GM23338 (cell line): ENCODE measurements at regions not wholly inside any gene's neighbourhood (a gene's known extent, or its start where the extent isn't known, plus 50 kb on each side); places are given as distances from the start of the nearest gene placed in this dataset.

Source experiments
- ATAC-seq: fragments of 200-7000 bp; cut with Tn5 transposase; 3 replicates; pipeline ENCODE4 v1.9.1; 2020
- DNase-seq: peaks from one replicate; pipeline ENCODE4 v3.0.0-alpha.2; 2015; ENCODE audit warnings: low spot score
- H2AFZ ChIP-seq: fragments of 200-600 bp; sonication (generic); 2 replicates; pipeline ENCODE4 v1.8.0; 2016; ENCODE audit warnings: antibody characterized with exemption, mild to moderate bottlenecking, moderate library complexity
- H3F3A ChIP-seq: fragments of 200-600 bp; sonication (generic); replicated peaks from 2 replicates; pipeline ENCODE4 v1.8.0; 2017; ENCODE audit warnings: antibody characterized with exemption, mixed run types, low read depth
- H3K27ac ChIP-seq: fragments of 200-600 bp; sonication (generic); 2 replicates; pipeline ENCODE4 v1.6.1; 2016; ENCODE audit warnings: low read depth
- H3K27me3 ChIP-seq: fragments of 200-600 bp; sonication (generic); 2 replicates; pipeline ENCODE4 v1.8.0; 2016; ENCODE audit warnings: mild to moderate bottlenecking, mixed run types, moderate library complexity; ENCODE audit not compliant: insufficient read depth
- H3K36me3 ChIP-seq: fragments of 200-600 bp; sonication (generic); 2 replicates; pipeline ENCODE4 v1.8.0; 2016; ENCODE audit warnings: mild to moderate bottlenecking; ENCODE audit not compliant: insufficient read depth
- H3K4me1 ChIP-seq: fragments of 200-600 bp; sonication (generic); 2 replicates; pipeline ENCODE4 v1.8.0; 2016; ENCODE audit warnings: mild to moderate bottlenecking, moderate library complexity; ENCODE audit not compliant: insufficient read depth
- H3K4me2 ChIP-seq: fragments of 200-600 bp; sonication (generic); 2 replicates; pipeline ENCODE4 v1.7.1; 2017; ENCODE audit warnings: mixed run types
- H3K4me3 ChIP-seq: fragments of 200-600 bp; sonication (generic); 2 replicates; pipeline ENCODE4 v1.6.1; 2016; ENCODE audit warnings: mixed run types
- H3K79me2 ChIP-seq: fragments of 200-600 bp; sonication (generic); replicated peaks from 2 replicates; pipeline ENCODE4 v1.8.0; 2017; ENCODE audit warnings: mild to moderate bottlenecking; ENCODE audit not compliant: insufficient read depth
- H3K9me2 ChIP-seq: fragments of 200-600 bp; sonication (generic); 2 replicates; pipeline ENCODE4 v1.8.0; 2017; ENCODE audit not compliant: insufficient read depth
- H4K20me1 ChIP-seq: fragments of 200-600 bp; sonication (generic); replicated peaks from 2 replicates; pipeline ENCODE4 v1.8.0; 2017; ENCODE audit warnings: mild to moderate bottlenecking; ENCODE audit not compliant: insufficient read depth
- H3K27ac Mint-ChIP-seq: 2 replicates; pipeline ENCODE4 v1.8.0; 2020; ENCODE audit warnings: inconsistent platforms, mild to moderate bottlenecking, moderate library complexity, mixed read lengths
- H3K27me3 Mint-ChIP-seq: 3 replicates; pipeline ENCODE4 v1.8.0; 2022; ENCODE audit warnings: low read depth, mild to moderate bottlenecking, moderate library complexity, mixed read lengths, inconsistent platforms; ENCODE audit not compliant: insufficient read depth, poor library complexity
- H3K36me3 Mint-ChIP-seq: 3 replicates; pipeline ENCODE4 v1.8.0; 2021; ENCODE audit warnings: low read depth, mild to moderate bottlenecking, inconsistent platforms, moderate library complexity, mixed read lengths
- H3K4me1 Mint-ChIP-seq: 3 replicates; pipeline ENCODE4 v1.8.0; 2020; ENCODE audit warnings: mild to moderate bottlenecking, inconsistent platforms, mixed read lengths
- H3K4me3 Mint-ChIP-seq: 3 replicates; pipeline ENCODE4 v1.8.0; 2021; ENCODE audit warnings: moderate library complexity, mild to moderate bottlenecking, inconsistent platforms, mixed read lengths
- H3K9me3 Mint-ChIP-seq: 3 replicates; pipeline ENCODE4 v1.8.0; 2020; ENCODE audit warnings: moderate library complexity, mild to moderate bottlenecking, inconsistent platforms, mixed read lengths
- CREB1 ChIP-seq: fragments of 250-450 bp; sonication (Bioruptor Pico); IDR thresholded peaks from 2 replicates; pipeline ENCODE4 v1.5.0; 2020; ENCODE audit warnings: low read depth, mild to moderate bottlenecking, moderate library complexity
- EZH2phosphoT487 ChIP-seq: fragments of 200-600 bp; sonication (generic); IDR thresholded peaks from one replicate; pipeline ENCODE4 v1.8.1; 2018; ENCODE audit warnings: antibody characterized with exemption; ENCODE audit not compliant: unreplicated experiment
- JUNB ChIP-seq: IDR thresholded peaks from one replicate; pipeline ENCODE4 v1.6.1; 2016; ENCODE audit warnings: antibody characterized with exemption; ENCODE audit not compliant: unreplicated experiment
- NANOG ChIP-seq: IDR thresholded peaks from 2 replicates; pipeline ENCODE4 v1.6.1; 2016; ENCODE audit warnings: antibody characterized with exemption, borderline replicate concordance
- POLR2AphosphoS5 ChIP-seq: IDR thresholded peaks from 2 replicates; pipeline ENCODE4 v1.6.1; 2016; ENCODE audit warnings: antibody characterized with exemption, low read depth
- STAT1 ChIP-seq: IDR thresholded peaks from one replicate; pipeline ENCODE4 v1.6.1; 2016; ENCODE audit warnings: antibody characterized with exemption; ENCODE audit not compliant: unreplicated experiment
- ZNF114 ChIP-seq: fragments of 250-450 bp; sonication (Bioruptor Pico); IDR thresholded peaks from 2 replicates; pipeline ENCODE4 v1.5.0; 2020; ENCODE audit warnings: mild to moderate bottlenecking, moderate library complexity
- ZNF331 ChIP-seq: fragments of 250-450 bp; sonication (Bioruptor Pico); IDR thresholded peaks from 2 replicates; pipeline ENCODE4 v1.5.0; 2020; ENCODE audit warnings: low read depth, mild to moderate bottlenecking, moderate library complexity
- TF ChIP-seq, protein P1 (sequence below), 2 experiments: fragments of 200-600 bp in 1 of 2; sonication (generic) in 1 of 2; conservative IDR thresholded peaks; 2 replicates each; pipeline versions ENCODE4 v1.5.1 to v1.6.1; 2016 to 2017; ENCODE audit warnings: antibody characterized with exemption in 2 of 2, low read depth in 2 of 2, mild to moderate bottlenecking in 2 of 2, moderate library complexity in 1 of 2
- TF ChIP-seq, protein P2 (sequence below): fragments of 250-450 bp; sonication (Bioruptor Pico); IDR thresholded peaks from 2 replicates; pipeline ENCODE4 v1.5.0; 2020; ENCODE audit warnings: mild to moderate bottlenecking, moderate library complexity
- TF ChIP-seq, protein P3 (sequence below): IDR thresholded peaks from 2 replicates; pipeline ENCODE4 v1.6.1; 2016; ENCODE audit warnings: antibody characterized with exemption

DNA sequence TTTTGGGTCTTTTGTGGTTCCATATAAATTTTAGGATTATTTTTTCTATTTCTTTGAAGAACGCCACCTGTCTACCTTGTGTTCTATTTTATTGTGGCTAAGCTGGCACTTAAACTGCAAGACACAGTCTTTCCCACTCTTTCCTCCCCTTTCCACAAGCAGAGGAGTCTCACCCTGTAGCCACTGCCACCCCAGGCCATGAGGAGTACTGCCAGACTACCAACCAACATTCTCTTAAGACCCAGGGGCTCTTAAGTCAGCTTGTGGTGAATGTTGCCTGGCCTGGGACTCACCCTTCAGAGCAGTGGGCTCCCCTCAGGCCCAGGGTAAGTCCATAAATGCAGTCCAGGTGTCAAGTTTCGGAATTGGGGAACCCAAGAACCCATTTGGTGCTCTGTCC is 58.0 kb upstream of the FMR1 start:
- Histone ChIP-seq H3K36me3 (no peaks in the 10 kb centered on the region), H4K20me1 (no peaks in the 10 kb centered on the region), H2AFZ (no peak overlapping the region), H3F3A (no peaks in the 10 kb centered on the region), H3K4me2 (no peak overlapping the region), H3K79me2 (no peaks in the 10 kb centered on the region), H3K27me3 (no peaks in the 10 kb centered on the region), H3K4me3 (no peak overlapping the region), H3K27ac (no peak overlapping the region), H3K4me1 (no peaks in the 10 kb centered on the region), H3K9me2 (no peaks in the 10 kb centered on the region)
- H3K27me3 Mint-ChIP-seq = peaks cover 1% of the 10 kb centered on the region
- H3K4me3 Mint-ChIP-seq = no peak overlapping the region
- H3K36me3 Mint-ChIP-seq = no peaks in the 10 kb centered on the region
- peak; percentile 29 for DNase-seq
- TF ChIP-seq ZNF331 (CRISPR knock-in tag) (no peak), JUNB (no peak)
- TF ChIP-seq, protein P1, sequence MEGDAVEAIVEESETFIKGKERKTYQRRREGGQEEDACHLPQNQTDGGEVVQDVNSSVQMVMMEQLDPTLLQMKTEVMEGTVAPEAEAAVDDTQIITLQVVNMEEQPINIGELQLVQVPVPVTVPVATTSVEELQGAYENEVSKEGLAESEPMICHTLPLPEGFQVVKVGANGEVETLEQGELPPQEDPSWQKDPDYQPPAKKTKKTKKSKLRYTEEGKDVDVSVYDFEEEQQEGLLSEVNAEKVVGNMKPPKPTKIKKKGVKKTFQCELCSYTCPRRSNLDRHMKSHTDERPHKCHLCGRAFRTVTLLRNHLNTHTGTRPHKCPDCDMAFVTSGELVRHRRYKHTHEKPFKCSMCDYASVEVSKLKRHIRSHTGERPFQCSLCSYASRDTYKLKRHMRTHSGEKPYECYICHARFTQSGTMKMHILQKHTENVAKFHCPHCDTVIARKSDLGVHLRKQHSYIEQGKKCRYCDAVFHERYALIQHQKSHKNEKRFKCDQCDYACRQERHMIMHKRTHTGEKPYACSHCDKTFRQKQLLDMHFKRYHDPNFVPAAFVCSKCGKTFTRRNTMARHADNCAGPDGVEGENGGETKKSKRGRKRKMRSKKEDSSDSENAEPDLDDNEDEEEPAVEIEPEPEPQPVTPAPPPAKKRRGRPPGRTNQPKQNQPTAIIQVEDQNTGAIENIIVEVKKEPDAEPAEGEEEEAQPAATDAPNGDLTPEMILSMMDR (conservative IDR thresholded peaks at IDR 0.05; ENCODE audit: low read depth in 2 of 2) = peak; percentile 7 to 23; a peak in 2 of 4 replicates
- ATAC-seq = peak; percentile 73
- no peak overlapping the region for H3K27ac Mint-ChIP-seq
- H3K9me3 Mint-ChIP-seq = no peaks in the 10 kb centered on the region; the same call in 2 of the 3 replicates
- peaks cover 2% of the 10 kb centered on the region; the same call in 1 of the 3 replicates for H3K4me1 Mint-ChIP-seq

DNA sequence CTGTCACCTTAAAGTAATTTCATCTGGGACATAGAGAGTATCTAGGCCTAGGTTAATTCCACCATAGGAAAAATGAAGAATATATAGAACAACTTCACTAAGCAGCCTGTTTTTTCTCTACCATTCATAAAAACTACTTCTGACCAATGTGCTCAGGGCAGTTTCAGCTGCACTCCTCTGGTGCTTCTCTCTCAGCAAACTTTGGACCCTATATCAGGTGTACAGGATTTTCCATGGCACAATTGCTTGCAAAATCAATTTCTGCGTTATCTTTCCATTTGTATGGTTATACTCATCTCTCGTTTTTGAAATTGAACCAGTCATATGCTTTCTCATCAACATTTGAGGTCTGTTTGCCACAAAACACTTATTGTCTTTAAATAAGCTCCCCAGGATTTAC is 52.1 kb upstream of the FMR1 start:
- Histone ChIP-seq H3K4me1 (no peaks in the 10 kb centered on the region), H3K4me2 (no peak overlapping the region), H3K4me3 (no peak overlapping the region), H3K27me3 (no peaks in the 10 kb centered on the region), H4K20me1 (no peaks in the 10 kb centered on the region), H3K9me2 (no peaks in the 10 kb centered on the region), H3K79me2 (no peaks in the 10 kb centered on the region), H2AFZ (no peak overlapping the region), H3F3A (no peaks in the 10 kb centered on the region), H3K27ac (no peak overlapping the region), H3K36me3 (no peaks in the 10 kb centered on the region)
- Mint-ChIP-seq H3K27me3 (no peaks in the 10 kb centered on the region), H3K27ac (no peak overlapping the region), H3K4me3 (no peak overlapping the region), H3K36me3 (no peaks in the 10 kb centered on the region), H3K4me1 (no peaks in the 10 kb centered on the region), H3K9me3 (no peaks in the 10 kb centered on the region; the same call in 2 of the 3 replicates)
- ATAC-seq = no peak
- DNase-seq = no peak
- no peak for TF ChIP-seq EZH2phosphoT487
- no peak for TF ChIP-seq ZNF114 (CRISPR knock-in tag)
- TF ChIP-seq, protein P1 (conservative IDR thresholded peaks at IDR 0.05; ENCODE audit: low read depth in 2 of 2) = no peak
- TF ChIP-seq STAT1 = no peak
- TF ChIP-seq, protein P2, sequence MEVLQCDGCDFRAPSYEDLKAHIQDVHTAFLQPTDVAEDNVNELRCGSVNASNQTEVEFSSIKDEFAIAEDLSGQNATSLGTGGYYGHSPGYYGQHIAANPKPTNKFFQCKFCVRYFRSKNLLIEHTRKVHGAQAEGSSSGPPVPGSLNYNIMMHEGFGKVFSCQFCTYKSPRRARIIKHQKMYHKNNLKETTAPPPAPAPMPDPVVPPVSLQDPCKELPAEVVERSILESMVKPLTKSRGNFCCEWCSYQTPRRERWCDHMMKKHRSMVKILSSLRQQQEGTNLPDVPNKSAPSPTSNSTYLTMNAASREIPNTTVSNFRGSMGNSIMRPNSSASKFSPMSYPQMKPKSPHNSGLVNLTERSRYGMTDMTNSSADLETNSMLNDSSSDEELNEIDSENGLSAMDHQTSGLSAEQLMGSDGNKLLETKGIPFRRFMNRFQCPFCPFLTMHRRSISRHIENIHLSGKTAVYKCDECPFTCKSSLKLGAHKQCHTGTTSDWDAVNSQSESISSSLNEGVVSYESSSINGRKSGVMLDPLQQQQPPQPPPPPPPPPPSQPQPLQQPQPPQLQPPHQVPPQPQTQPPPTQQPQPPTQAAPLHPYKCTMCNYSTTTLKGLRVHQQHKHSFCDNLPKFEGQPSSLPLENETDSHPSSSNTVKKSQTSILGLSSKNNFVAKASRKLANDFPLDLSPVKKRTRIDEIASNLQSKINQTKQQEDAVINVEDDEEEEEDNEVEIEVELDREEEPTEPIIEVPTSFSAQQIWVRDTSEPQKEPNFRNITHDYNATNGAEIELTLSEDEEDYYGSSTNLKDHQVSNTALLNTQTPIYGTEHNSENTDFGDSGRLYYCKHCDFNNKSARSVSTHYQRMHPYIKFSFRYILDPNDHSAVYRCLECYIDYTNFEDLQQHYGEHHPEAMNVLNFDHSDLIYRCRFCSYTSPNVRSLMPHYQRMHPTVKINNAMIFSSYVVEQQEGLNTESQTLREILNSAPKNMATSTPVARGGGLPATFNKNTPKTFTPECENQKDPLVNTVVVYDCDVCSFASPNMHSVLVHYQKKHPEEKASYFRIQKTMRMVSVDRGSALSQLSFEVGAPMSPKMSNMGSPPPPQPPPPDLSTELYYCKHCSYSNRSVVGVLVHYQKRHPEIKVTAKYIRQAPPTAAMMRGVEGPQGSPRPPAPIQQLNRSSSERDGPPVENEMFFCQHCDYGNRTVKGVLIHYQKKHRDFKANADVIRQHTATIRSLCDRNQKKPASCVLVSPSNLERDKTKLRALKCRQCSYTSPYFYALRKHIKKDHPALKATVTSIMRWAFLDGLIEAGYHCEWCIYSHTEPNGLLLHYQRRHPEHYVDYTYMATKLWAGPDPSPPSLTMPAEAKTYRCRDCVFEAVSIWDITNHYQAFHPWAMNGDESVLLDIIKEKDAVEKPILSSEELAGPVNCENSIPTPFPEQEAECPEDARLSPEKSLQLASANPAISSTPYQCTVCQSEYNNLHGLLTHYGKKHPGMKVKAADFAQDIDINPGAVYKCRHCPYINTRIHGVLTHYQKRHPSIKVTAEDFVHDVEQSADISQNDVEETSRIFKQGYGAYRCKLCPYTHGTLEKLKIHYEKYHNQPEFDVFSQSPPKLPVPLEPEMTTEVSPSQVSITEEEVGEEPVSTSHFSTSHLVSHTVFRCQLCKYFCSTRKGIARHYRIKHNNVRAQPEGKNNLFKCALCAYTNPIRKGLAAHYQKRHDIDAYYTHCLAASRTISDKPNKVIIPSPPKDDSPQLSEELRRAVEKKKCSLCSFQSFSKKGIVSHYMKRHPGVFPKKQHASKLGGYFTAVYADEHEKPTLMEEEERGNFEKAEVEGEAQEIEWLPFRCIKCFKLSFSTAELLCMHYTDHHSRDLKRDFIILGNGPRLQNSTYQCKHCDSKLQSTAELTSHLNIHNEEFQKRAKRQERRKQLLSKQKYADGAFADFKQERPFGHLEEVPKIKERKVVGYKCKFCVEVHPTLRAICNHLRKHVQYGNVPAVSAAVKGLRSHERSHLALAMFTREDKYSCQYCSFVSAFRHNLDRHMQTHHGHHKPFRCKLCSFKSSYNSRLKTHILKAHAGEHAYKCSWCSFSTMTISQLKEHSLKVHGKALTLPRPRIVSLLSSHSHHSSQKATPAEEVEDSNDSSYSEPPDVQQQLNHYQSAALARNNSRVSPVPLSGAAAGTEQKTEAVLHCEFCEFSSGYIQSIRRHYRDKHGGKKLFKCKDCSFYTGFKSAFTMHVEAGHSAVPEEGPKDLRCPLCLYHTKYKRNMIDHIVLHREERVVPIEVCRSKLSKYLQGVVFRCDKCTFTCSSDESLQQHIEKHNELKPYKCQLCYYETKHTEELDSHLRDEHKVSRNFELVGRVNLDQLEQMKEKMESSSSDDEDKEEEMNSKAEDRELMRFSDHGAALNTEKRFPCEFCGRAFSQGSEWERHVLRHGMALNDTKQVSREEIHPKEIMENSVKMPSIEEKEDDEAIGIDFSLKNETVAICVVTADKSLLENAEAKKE (CRISPR knock-in tag) = no peak
- TF ChIP-seq JUNB = no peak
- TF ChIP-seq CREB1 (CRISPR knock-in tag) = no peak
- no peak for TF ChIP-seq ZNF331 (CRISPR knock-in tag)
- no peak for TF ChIP-seq POLR2AphosphoS5
- TF ChIP-seq, protein P3, sequence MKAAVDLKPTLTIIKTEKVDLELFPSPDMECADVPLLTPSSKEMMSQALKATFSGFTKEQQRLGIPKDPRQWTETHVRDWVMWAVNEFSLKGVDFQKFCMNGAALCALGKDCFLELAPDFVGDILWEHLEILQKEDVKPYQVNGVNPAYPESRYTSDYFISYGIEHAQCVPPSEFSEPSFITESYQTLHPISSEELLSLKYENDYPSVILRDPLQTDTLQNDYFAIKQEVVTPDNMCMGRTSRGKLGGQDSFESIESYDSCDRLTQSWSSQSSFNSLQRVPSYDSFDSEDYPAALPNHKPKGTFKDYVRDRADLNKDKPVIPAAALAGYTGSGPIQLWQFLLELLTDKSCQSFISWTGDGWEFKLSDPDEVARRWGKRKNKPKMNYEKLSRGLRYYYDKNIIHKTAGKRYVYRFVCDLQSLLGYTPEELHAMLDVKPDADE = no peak
- TF ChIP-seq NANOG = no peak
